Breast epithelium (tissue), 3 donors: ENCODE measurements at regions not wholly inside any gene's neighbourhood (a gene's known extent, or its start where the extent isn't known, plus 50 kb on each side); places are given as distances from the start of the nearest gene placed in this dataset.

Experiments used
- POLR2A ChIP-seq: fragments of 450-650 bp; IDR thresholded peaks from one replicate; pipeline ENCODE4 v1.6.1; 2016; ENCODE audit warnings: antibody characterized with exemption, mild to moderate bottlenecking, moderate library complexity
- POLR2AphosphoS5 ChIP-seq, 3 donors: sonication (generic); formaldehyde crosslinking; IDR thresholded peaks; one replicate each; pipeline ENCODE4 v1.6.1; 2017; ENCODE audit warnings: antibody characterized with exemption in 3 of 3
- TF ChIP-seq, protein P1 (sequence below), 3 donors: fragments of 450-650 bp; IDR thresholded peaks; one replicate each; pipeline ENCODE4 v1.5.1; 2016 to 2017; ENCODE audit warnings: antibody characterized with exemption in 3 of 3, mild to moderate bottlenecking in 3 of 3, moderate library complexity in 3 of 3

DNA sequence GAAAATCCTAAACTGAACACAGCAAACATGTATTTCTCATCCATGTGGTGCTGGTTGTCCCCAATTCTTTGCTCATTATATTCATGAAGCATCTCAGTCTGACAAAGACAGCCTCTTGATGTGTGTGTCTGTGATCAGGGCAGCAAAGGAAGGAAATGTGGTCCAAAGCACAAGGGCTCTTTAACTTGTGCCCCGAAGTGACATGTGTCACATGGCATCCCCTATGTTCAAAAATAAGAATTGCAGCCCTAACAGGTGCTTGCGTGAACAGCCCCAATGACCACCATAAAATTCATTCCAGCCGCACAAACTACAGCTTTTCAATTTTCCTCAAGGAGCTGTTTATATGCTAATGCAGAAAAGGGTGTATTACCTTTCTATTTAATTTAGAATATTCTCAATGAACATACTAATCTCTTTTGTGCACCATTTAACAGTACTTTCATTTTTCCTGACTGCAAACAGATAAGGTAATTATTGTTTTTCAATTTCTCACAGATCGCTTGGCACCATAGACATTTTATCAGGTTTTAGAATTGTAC, 231.9 kb upstream of the CTSO start:
- TF ChIP-seq, protein P1, sequence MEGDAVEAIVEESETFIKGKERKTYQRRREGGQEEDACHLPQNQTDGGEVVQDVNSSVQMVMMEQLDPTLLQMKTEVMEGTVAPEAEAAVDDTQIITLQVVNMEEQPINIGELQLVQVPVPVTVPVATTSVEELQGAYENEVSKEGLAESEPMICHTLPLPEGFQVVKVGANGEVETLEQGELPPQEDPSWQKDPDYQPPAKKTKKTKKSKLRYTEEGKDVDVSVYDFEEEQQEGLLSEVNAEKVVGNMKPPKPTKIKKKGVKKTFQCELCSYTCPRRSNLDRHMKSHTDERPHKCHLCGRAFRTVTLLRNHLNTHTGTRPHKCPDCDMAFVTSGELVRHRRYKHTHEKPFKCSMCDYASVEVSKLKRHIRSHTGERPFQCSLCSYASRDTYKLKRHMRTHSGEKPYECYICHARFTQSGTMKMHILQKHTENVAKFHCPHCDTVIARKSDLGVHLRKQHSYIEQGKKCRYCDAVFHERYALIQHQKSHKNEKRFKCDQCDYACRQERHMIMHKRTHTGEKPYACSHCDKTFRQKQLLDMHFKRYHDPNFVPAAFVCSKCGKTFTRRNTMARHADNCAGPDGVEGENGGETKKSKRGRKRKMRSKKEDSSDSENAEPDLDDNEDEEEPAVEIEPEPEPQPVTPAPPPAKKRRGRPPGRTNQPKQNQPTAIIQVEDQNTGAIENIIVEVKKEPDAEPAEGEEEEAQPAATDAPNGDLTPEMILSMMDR (IDR thresholded peaks at IDR 0.05) = no peak
- TF ChIP-seq POLR2A (no peak), POLR2AphosphoS5 (IDR thresholded peaks at IDR 0.05) (no peak)
